ENCODE measurements at regions not wholly inside any gene's neighbourhood (a gene's known extent, or its start where the extent isn't known, plus 50 kb on each side); places are given as distances from the start of the nearest gene placed in this dataset.

- intact Hi-C loops (cut with micrococcal nuclease): loop anchor here (1.0 to 5.0 kb wide), 4 partner anchors 28 to 132 kb away; partner anchors contain the start of gene WDR26
- H3K36me3 Mint-ChIP-seq (ENCODE audit: insufficient read depth, unreplicated experiment): no peaks in the 10 kb centered on the region
- ChIA-PET POLR2A (interaction anchor here (0.8 to 1.2 kb wide), 6 partner anchors 20 to 232 kb away, joined by 3 to 7 read pairs (median 4); no protein-coding TSS in a partner anchor), CTCF (interaction anchor here (0.8 to 2.0 kb wide), 8 partner anchors 26 to 896 kb away, joined by 3 to 6 read pairs (median 4); no protein-coding TSS in a partner anchor)
- TF ChIP-seq CTCF (IDR thresholded peaks at IDR 0.05; ENCODE audit: unreplicated experiment): no peak
- DNase-seq (ENCODE audit: unreplicated experiment): peak; percentile 30
- H3K27me3 Mint-ChIP-seq (ENCODE audit: insufficient read depth, unreplicated experiment): no peaks in the 10 kb centered on the region
- H3K9me3 Mint-ChIP-seq (ENCODE audit: unreplicated experiment): no peaks in the 10 kb centered on the region
- no peak overlapping the region for H3K4me3 Mint-ChIP-seq (ENCODE audit: unreplicated experiment)
- no TSS peak for BruUV-seq (replicated peaks)
- H3K27ac Mint-ChIP-seq (ENCODE audit: low read depth, unreplicated experiment): peak overlapping the region; percentile 53
- peaks cover 30% of the 10 kb centered on the region for H3K4me1 Mint-ChIP-seq (ENCODE audit: insufficient read depth, unreplicated experiment)
These were observed 51.5 kb upstream of the CNIH3 start for GRCh38 chr1:224564454-224565084.

- peaks cover 30% of the 10 kb centered on the region for H3K4me1 Mint-ChIP-seq (ENCODE audit: insufficient read depth, unreplicated experiment)
- no TSS peak for BruUV-seq (replicated peaks)
- POLR2A ChIA-PET: interaction anchor here (0.6 to 1.2 kb wide), 7 partner anchors 21 to 360 kb away, joined by 3 to 7 read pairs (median 3); no protein-coding TSS in a partner anchor
- peak overlapping the region; percentile 7 for H3K4me3 Mint-ChIP-seq (ENCODE audit: unreplicated experiment)
- CTCF ChIA-PET: interaction anchor here (0.6 to 2.0 kb wide), 11 partner anchors 25 to 896 kb away, joined by 3 to 6 read pairs (median 4); no protein-coding TSS in a partner anchor
- H3K36me3 Mint-ChIP-seq (ENCODE audit: insufficient read depth, unreplicated experiment): no peaks in the 10 kb centered on the region
- H3K27ac Mint-ChIP-seq (ENCODE audit: low read depth, unreplicated experiment): peak overlapping the region; percentile 53
- H3K27me3 Mint-ChIP-seq (ENCODE audit: insufficient read depth, unreplicated experiment): no peaks in the 10 kb centered on the region
- intact Hi-C loops (cut with micrococcal nuclease): loop anchor here (1.0 to 5.0 kb wide), 4 partner anchors 28 to 133 kb away; partner anchors contain the start of gene WDR26
- peak; percentile 100 for DNase-seq (ENCODE audit: unreplicated experiment)
- no peak for TF ChIP-seq CTCF (IDR thresholded peaks at IDR 0.05; ENCODE audit: unreplicated experiment)
- no peaks in the 10 kb centered on the region for H3K9me3 Mint-ChIP-seq (ENCODE audit: unreplicated experiment)
These were observed 50.9 kb upstream of the CNIH3 start for GRCh38 chr1:224565186-224565585.

GRCh38 chr1:224565611-224566406, 50.3 kb upstream of the CNIH3 start:
- no peaks in the 10 kb centered on the region for H3K9me3 Mint-ChIP-seq (ENCODE audit: unreplicated experiment)
- no TSS peak for BruUV-seq (replicated peaks)
- CTCF ChIA-PET: interaction anchor here (0.6 to 2.0 kb wide), 9 partner anchors 25 to 357 kb away, joined by 3 to 6 read pairs (median 4); no protein-coding TSS in a partner anchor
- peak overlapping the region; percentile 53 for H3K27ac Mint-ChIP-seq (ENCODE audit: low read depth, unreplicated experiment)
- POLR2A ChIA-PET: interaction anchor here (0.6 to 1.2 kb wide), 6 partner anchors 21 to 360 kb away, joined by 3 to 7 read pairs (median 4); no protein-coding TSS in a partner anchor
- H3K4me1 Mint-ChIP-seq (ENCODE audit: insufficient read depth, unreplicated experiment): peaks cover 30% of the 10 kb centered on the region
- no peaks in the 10 kb centered on the region for H3K27me3 Mint-ChIP-seq (ENCODE audit: insufficient read depth, unreplicated experiment)
- no peak for DNase-seq (ENCODE audit: unreplicated experiment)
- TF ChIP-seq CTCF (IDR thresholded peaks at IDR 0.05; ENCODE audit: unreplicated experiment): no peak
- intact Hi-C loops (cut with micrococcal nuclease): loop anchor here (1.0 to 5.0 kb wide), 4 partner anchors 27 to 134 kb away; partner anchors contain the start of gene WDR26
- H3K4me3 Mint-ChIP-seq (ENCODE audit: unreplicated experiment): peak overlapping the region; percentile 7
- no peaks in the 10 kb centered on the region for H3K36me3 Mint-ChIP-seq (ENCODE audit: insufficient read depth, unreplicated experiment)

Measured in MCF 10A (cell line).